Transverse colon (tissue), 4 donors: ENCODE measurements at regions not wholly inside any gene's neighbourhood (a gene's known extent, or its start where the extent isn't known, plus 50 kb on each side); places are given as distances from the start of the nearest gene placed in this dataset.
"Not testable (repeated sequence)": the region's sequence is repeated elsewhere in the genome, so short reads cannot be mapped to it uniquely, and the experiment has no call there.

Experiments used
- DNase-seq: peaks from one replicate; pipeline ENCODE4 v3.0.0-alpha.2; 2019
- H3K27ac ChIP-seq, 4 donors: fragments of 200-600 bp; sonication (generic); 2 replicates each; pipeline ENCODE4 v1.5.1; 2016 to 2018; ENCODE audit warnings: inconsistent platforms in 4 of 4
- H3K27me3 ChIP-seq: fragments of 200-600 bp; sonication (generic); 2 replicates; pipeline ENCODE4 v1.5.1; 2017; ENCODE audit warnings: inconsistent platforms
- H3K36me3 ChIP-seq, 4 donors: fragments of 200-600 bp; sonication (generic); 2 replicates each; pipeline ENCODE4 v1.5.1; 2017 to 2019; ENCODE audit warnings: inconsistent platforms in 4 of 4
- H3K4me1 ChIP-seq, 4 donors: fragments of 200-600 bp; sonication (generic); 2 replicates each; pipeline ENCODE4 v1.5.1; 2017 to 2020; ENCODE audit warnings: inconsistent platforms in 4 of 4
- H3K4me3 ChIP-seq, 4 donors: fragments of 200-600 bp; sonication (generic); 1 replicate in 1 of 4; 2 replicates in 3 of 4; pipeline versions ENCODE4 v1.5.1 to v1.6.1; 2017 to 2019; ENCODE audit warnings: inconsistent platforms in 4 of 4
- H3K9me3 ChIP-seq, 2 donors: fragments of 200-600 bp; sonication (generic); 2 replicates each; pipeline ENCODE4 v1.5.1; 2017 to 2019; ENCODE audit warnings: inconsistent platforms in 2 of 2
- CTCF ChIP-seq, 5 experiments: fragments of 200-600 bp in 3 of 5; fragments of 450-650 bp in 2 of 5; sonication (generic) in 3 of 5; IDR thresholded peaks; 1 replicate in 2 of 5; 2 replicates in 3 of 5; pipeline ENCODE4 v1.5.1; 2016 to 2017; ENCODE audit warnings: antibody characterized with exemption in 5 of 5, inconsistent platforms in 3 of 5, mild to moderate bottlenecking in 2 of 5, moderate library complexity in 1 of 5
- EP300 ChIP-seq: sonication (generic); formaldehyde crosslinking; IDR thresholded peaks from one replicate; pipeline ENCODE4 v1.6.1; 2017; ENCODE audit warnings: antibody characterized with exemption, low read depth
- POLR2A ChIP-seq: fragments of 450-650 bp; IDR thresholded peaks from one replicate; pipeline ENCODE4 v1.6.1; 2016; ENCODE audit warnings: antibody characterized with exemption, mild to moderate bottlenecking, moderate library complexity
- POLR2AphosphoS5 ChIP-seq, 3 donors: sonication (generic); formaldehyde crosslinking; IDR thresholded peaks; one replicate each; pipeline ENCODE4 v1.6.1; 2016; ENCODE audit warnings: antibody characterized with exemption in 3 of 3
- WGBS, 2 donors: methylation state at CpG; one replicate each; pipeline ENCODE4 v1.1.5; 2018; ENCODE audit warnings: low coverage in 1 of 2; 5-methylcytosine and 5-hydroxymethylcytosine counted together
- in situ Hi-C, 4 donors: fragments of 200-750 bp; cut with MboI; loops; one replicate each; pipeline versions ENCODE4 v1.15.0 to v1.15.1; 2017; ENCODE audit warnings: low sequenced_read_pairs in 3 of 4, low pct_ligation_motif_present in 1 of 4, low pct_unique_long_range_greater_than_20kb in 1 of 4
- intact Hi-C: fragments of 100-400 bp; cut with DNase I; formaldehyde crosslinking; loops from one replicate; pipeline ENCODE4 v1.15.1; 2023; ENCODE audit warnings: low total_unique reads

GRCh38 chrX:131845201-131845600 lies 177.9 kb upstream of the STK26 start:
- H3K4me1 ChIP-seq = no peaks in the 10 kb centered on the region
- no peak overlapping the region for H3K4me3 ChIP-seq
- 65% methylated on average over 2 of the region's 2 CpGs; no CpG with 5 or more reads in 1 of the 2 donors for WGBS, 2 donors
- H3K36me3 ChIP-seq = no peaks in the 10 kb centered on the region
- in situ Hi-C loops (loop anchor here in 2 of 4 donors (10.0 to 25.0 kb wide), 3 partner anchors 242 to 770 kb away; partner anchors contain the start of gene RAP2C (in 1 of the 2)), intact Hi-C loops (no loop called here)
- no peak for TF ChIP-seq EP300
- no peak for TF ChIP-seq POLR2A
- TF ChIP-seq POLR2AphosphoS5 (IDR thresholded peaks at IDR 0.05) = no peak
- TF ChIP-seq CTCF (IDR thresholded peaks at IDR 0.05) = no peak
- H3K27me3 ChIP-seq = no peaks in the 10 kb centered on the region
- DNase-seq = no peak
- H3K9me3 ChIP-seq = no peaks in the 10 kb centered on the region
- H3K27ac ChIP-seq = no peak overlapping the region

GRCh38 chrX:131845771-131846170 lies 177.3 kb upstream of the STK26 start:
- 56 to 78% methylated on average over 1 of the region's 1 CpG for WGBS, 2 donors
- intact Hi-C loops = no loop called here
- DNase-seq = no peak

GRCh38 chrX:131850964-131851363 lies 172.1 kb upstream of the STK26 start:
- intact Hi-C loops = not testable (repeated sequence)
- in situ Hi-C loops = loop anchor here in 3 of 4 donors (25.0 kb wide), 1 partner anchor 761 kb away; no protein-coding TSS in a partner anchor

More at GRCh38 chrX:131845771-131846170, 177.3 kb upstream of the STK26 start:
- H3K27ac ChIP-seq = no peak overlapping the region
- no peak overlapping the region for H3K4me3 ChIP-seq
- H3K9me3 ChIP-seq = no peaks in the 10 kb centered on the region
- no peaks in the 10 kb centered on the region for H3K36me3 ChIP-seq
- no peak for TF ChIP-seq POLR2AphosphoS5 (IDR thresholded peaks at IDR 0.05)
- in situ Hi-C loops = loop anchor here in 2 of 4 donors (10.0 to 25.0 kb wide), 3 partner anchors 242 to 769 kb away; partner anchors contain the start of gene RAP2C (in 1 of the 2)
- no peaks in the 10 kb centered on the region for H3K27me3 ChIP-seq
- no peaks in the 10 kb centered on the region for H3K4me1 ChIP-seq

GRCh38 chrX:131853440-131853839 lies 169.7 kb upstream of the STK26 start:
- H3K4me3 ChIP-seq = no peak overlapping the region
- no peak overlapping the region for H3K27ac ChIP-seq
- intact Hi-C loops = no loop called here
- H3K9me3 ChIP-seq = no peaks in the 10 kb centered on the region
- no peak for DNase-seq
- H3K36me3 ChIP-seq = no peaks in the 10 kb centered on the region
- in situ Hi-C loops = loop anchor here in 3 of 4 donors (25.0 kb wide), 1 partner anchor 759 kb away; no protein-coding TSS in a partner anchor
- no peaks in the 10 kb centered on the region for H3K4me1 ChIP-seq
- TF ChIP-seq EP300 = no peak
- no peak for TF ChIP-seq POLR2A
- TF ChIP-seq POLR2AphosphoS5 (IDR thresholded peaks at IDR 0.05) = no peak
- TF ChIP-seq CTCF (IDR thresholded peaks at IDR 0.05) = no peak
- WGBS, 2 donors = 54 to 62% methylated on average over 4 of the region's 4 CpGs
- no peaks in the 10 kb centered on the region for H3K27me3 ChIP-seq

More at GRCh38 chrX:131850964-131851363, 172.1 kb upstream of the STK26 start:
- H3K9me3 ChIP-seq, H3K36me3 ChIP-seq, H3K4me1 ChIP-seq, H3K4me3 ChIP-seq, H3K27me3 ChIP-seq, DNase-seq, H3K27ac ChIP-seq: not testable (repeated sequence)
- 84% methylated on average over 10 of the region's 10 CpGs; no CpG with 5 or more reads in 1 of the 2 donors for WGBS, 2 donors

GRCh38 chrX:131854581-131854980 lies 168.5 kb upstream of the STK26 start:
- Histone ChIP-seq H3K4me3 (no peak overlapping the region), H3K9me3 (no peaks in the 10 kb centered on the region), H3K36me3 (no peaks in the 10 kb centered on the region), H3K27me3 (no peaks in the 10 kb centered on the region), H3K4me1 (no peaks in the 10 kb centered on the region), H3K27ac (no peak overlapping the region)
- intact Hi-C loops (no loop called here), in situ Hi-C loops (loop anchor here in 3 of 4 donors (25.0 kb wide), 1 partner anchor 758 kb away; no protein-coding TSS in a partner anchor)
- no peak for DNase-seq
- TF ChIP-seq POLR2A (no peak), POLR2AphosphoS5 (IDR thresholded peaks at IDR 0.05) (no peak), CTCF (IDR thresholded peaks at IDR 0.05) (no peak), EP300 (no peak)
